Coronary artery (tissue), 2 donors: ENCODE measurements at regions not wholly inside any gene's neighbourhood (a gene's known extent, or its start where the extent isn't known, plus 50 kb on each side); places are given as distances from the start of the nearest gene placed in this dataset.

Experiments
- DNase-seq: peaks from one replicate; pipeline ENCODE4 v3.0.0-alpha.2; 2017; ENCODE audit warnings: low spot score
- H3K27ac ChIP-seq, 2 donors: fragments of 200-600 bp; sonication (generic); one replicate each; pipeline ENCODE4 v1.5.1; 2016 to 2019
- H3K4me3 ChIP-seq: fragments of 200-600 bp; sonication (generic); 2 replicates; pipeline ENCODE4 v1.5.1; 2016; ENCODE audit warnings: mild to moderate bottlenecking, moderate library complexity
- CTCF ChIP-seq: fragments of 200-600 bp; sonication (generic); IDR thresholded peaks from one replicate; pipeline ENCODE4 v1.5.1; 2019; ENCODE audit warnings: antibody characterized with exemption

- Histone ChIP-seq H3K4me3 (no peak overlapping the region), H3K27ac (no peak overlapping the region)
- DNase-seq, result no peak
- no peak for TF ChIP-seq CTCF
These were observed 419.0 kb upstream of the TGFBR2 start for GRCh38 chr3:30187366-30187765.

GRCh38 chr3:30188713-30189112, 417.7 kb upstream of the TGFBR2 start:
- H3K4me3 ChIP-seq, result no peak overlapping the region
- no peak overlapping the region for H3K27ac ChIP-seq
- no peak for TF ChIP-seq CTCF
- DNase-seq, result no peak

- H3K4me3 ChIP-seq, result no peak overlapping the region
- TF ChIP-seq CTCF, result no peak
- H3K27ac ChIP-seq, result no peak overlapping the region
- DNase-seq, result no peak
These were observed 416.5 kb upstream of the TGFBR2 start for GRCh38 chr3:30189900-30190299.

GRCh38 chr3:30193625-30194044, 412.8 kb upstream of the TGFBR2 start:
- no peak for DNase-seq
- Histone ChIP-seq H3K27ac (no peak overlapping the region), H3K4me3 (no peak overlapping the region)
- TF ChIP-seq CTCF, result no peak

GRCh38 chr3:30195352-30195751, 411.0 kb upstream of the TGFBR2 start:
- Histone ChIP-seq H3K4me3 (no peak overlapping the region), H3K27ac (no peak overlapping the region)
- DNase-seq, result no peak
- TF ChIP-seq CTCF, result no peak

GRCh38 chr3:30198162-30198561, 408.2 kb upstream of the TGFBR2 start:
- no peak overlapping the region for H3K4me3 ChIP-seq
- no peak for TF ChIP-seq CTCF
- no peak for DNase-seq
- H3K27ac ChIP-seq, result no peak overlapping the region

GRCh38 chr3:30199096-30199759, 407.2 kb upstream of the TGFBR2 start:
- Histone ChIP-seq H3K27ac (no peak overlapping the region), H3K4me3 (no peak overlapping the region)
- DNase-seq, result no peak
- peak; percentile 68 for TF ChIP-seq CTCF
